GM21737 (cell line): ENCODE measurements at regions not wholly inside any gene's neighbourhood (a gene's known extent, or its start where the extent isn't known, plus 50 kb on each side); places are given as distances from the start of the nearest gene placed in this dataset.
"Not testable (repeated sequence)": the region's sequence is repeated elsewhere in the genome, so short reads cannot be mapped to it uniquely, and the experiment has no call there.

Source experiments
- ATAC-seq: cut with Tn5 transposase; IDR thresholded peaks from one replicate; pipeline ENCODE4 v1.9.1; 2021; ENCODE audit warnings: mild to moderate bottlenecking, moderate library complexity; ENCODE audit not compliant: unreplicated experiment

- ATAC-seq, result no peak
Observed at GRCh38 chr5:124000538-124000937, 488.6 kb downstream of the CSNK1G3 start.

DNA sequence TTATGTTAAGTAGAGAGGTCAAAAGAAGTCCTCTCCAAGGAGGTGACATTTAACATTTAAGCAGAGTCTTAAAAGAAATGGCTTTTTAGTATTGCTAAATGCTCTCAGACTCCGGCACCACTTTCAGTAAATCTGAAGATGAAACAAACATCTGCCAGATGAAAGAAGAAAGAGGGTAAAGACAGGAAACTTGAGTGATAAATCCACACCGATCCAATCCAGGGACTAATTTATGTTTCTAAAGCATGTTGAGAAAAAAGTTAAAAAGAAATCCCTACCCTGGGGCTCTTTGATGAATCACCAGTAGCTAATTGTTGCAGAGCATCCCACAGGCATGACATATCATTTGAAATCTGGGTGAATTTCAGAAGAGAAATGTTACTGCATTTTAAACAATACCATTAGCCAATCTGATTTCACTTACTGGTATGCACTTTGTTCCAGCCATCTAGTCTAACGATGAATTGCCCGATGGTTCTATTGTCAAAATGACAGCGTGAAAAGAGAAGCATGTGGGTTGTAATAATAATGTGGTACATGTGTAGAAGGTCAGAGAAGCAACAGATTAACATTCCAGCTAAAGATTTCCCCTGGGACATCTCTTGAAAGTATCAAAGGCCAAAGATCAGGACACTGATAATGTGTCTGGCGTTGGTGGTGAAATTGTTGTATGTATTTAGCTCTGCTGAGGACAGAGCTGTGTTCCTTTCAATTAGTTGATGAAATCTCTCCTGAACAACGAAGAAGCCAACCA is 485.7 kb downstream of the CSNK1G3 start:
- ATAC-seq, result no peak

DNA sequence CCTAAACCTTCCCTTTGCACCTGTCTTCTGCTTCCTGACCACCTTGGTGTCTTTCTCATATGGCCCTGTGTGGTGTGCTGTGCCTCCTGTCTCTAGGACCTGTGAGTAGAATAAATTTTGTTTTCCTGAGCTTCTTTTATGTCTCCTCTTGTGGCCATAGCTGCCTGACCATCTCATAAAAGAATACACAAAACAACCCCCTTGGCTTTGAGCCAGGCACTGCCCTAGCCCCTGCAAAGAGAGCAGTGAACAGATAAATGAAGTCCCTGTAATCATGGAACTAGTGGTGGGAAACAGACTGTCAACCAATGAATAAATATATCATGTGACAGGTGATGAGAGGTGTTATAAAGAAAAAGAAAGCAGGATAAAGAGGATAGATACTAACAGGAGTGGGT is 485.1 kb downstream of the CSNK1G3 start:
- no peak for ATAC-seq

- no peak for ATAC-seq
Observed at GRCh38 chr5:123992641-123993040, 480.7 kb downstream of the CSNK1G3 start.

GRCh38 chr5:123987956-123988355 is 476.0 kb downstream of the CSNK1G3 start:
- ATAC-seq, result no peak

- ATAC-seq, result no peak
Observed at GRCh38 chr5:123976379-123977033, 464.5 kb downstream of the CSNK1G3 start.

DNA sequence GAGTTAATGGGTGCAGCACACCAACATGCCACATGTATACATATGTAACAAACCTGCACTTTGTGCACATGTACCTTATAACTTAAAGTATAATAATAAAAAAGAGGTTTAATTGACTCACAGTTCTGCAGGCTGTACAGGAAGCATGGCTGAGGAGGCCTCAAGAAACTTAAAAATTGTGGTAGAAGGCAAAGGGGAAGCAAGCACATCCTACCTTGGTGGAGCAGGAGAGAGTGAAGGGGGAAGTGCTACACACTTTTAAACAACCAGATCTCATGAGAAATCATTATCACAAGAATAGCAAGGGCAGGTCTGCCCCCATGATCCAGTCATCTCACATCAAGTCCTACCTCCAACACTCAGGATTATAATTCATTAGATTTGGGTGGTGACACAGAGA is 463.5 kb downstream of the CSNK1G3 start:
- ATAC-seq, result not testable (repeated sequence)

DNA sequence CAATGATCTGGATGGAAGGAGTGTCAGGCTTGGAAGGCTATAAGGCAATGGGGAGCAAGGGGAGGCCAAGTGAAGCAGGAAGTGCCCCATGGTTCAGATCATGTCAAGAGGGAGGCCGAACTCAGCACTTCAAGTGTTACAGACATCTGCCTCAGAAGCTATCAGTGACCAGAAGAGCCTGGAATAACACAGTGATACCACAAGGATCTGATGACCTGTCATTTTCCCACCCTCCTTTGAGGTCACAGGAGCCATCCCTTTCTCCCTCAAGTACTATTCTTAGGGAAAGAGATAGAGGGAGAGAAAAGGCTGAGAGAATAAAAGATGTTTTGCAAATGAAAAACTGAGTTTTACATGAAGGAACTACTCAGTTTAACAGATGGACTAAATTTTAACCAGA is 454.8 kb downstream of the CSNK1G3 start:
- no peak for ATAC-seq

DNA sequence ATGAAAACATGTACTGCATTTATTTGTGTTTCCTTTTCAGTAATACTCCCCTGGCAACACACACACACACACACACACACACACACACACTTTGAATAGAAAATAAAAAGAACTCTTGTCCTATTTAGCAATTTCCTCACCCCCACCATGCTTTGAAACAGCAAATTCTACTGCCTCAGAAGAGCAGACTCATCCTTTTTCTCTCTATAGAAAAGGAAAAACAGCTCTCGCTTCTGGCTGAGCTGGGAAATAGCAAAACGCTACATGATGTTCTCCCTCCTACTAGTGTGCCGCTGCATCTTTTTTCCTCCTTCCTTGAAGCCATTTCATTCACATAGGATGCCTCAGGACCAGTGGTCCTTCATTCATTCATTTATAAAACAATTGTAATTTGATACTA is 453.6 kb downstream of the CSNK1G3 start:
- no peak for ATAC-seq

- ATAC-seq, result no peak
Observed at GRCh38 chr5:123964884-123965283, 452.9 kb downstream of the CSNK1G3 start.

GRCh38 chr5:123960526-123960925 is 448.5 kb downstream of the CSNK1G3 start:
- ATAC-seq, result no peak

- no peak for ATAC-seq
Observed at GRCh38 chr5:123951582-123951977, 439.6 kb downstream of the CSNK1G3 start.

DNA sequence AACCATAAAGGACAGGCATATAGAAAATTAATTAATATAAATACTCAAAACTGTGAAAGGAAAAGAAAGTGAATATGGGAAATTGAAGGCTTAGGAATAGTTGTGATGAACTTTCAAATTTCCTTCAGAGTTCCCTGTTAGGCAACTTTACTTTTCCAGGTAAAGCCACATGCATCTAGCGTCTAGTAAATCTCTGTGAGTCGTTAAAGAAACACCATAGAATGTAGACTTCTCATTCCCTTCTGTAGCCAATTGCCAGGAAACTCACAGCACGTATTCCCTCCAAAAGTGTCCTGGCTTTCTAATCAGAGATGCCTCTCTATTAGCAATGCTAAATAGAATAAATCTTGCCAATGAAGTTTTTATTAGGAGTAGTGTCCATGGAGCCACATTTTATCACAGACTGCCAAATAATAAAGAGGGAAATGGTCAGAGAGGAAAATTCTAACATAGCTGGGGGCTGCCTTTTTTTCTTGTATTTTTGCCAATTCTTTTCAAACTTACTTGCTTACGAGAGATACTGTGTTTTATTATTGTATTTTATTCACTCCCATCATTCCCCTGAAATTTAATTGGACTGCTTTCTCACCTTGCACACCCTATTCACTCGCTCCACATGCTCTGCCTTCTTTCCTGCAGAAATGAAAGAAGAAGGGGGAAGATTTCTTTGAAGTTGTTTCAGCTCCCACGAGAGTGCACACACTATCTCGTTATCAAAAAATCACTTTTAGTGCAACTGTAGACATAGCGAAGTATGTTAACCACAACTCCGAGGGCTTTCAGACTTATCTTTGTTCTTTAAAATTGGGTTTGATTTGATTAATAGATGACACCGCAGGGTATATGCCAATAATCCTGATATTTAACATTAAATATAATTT is 439.0 kb downstream of the CSNK1G3 start:
- no peak for ATAC-seq

DNA sequence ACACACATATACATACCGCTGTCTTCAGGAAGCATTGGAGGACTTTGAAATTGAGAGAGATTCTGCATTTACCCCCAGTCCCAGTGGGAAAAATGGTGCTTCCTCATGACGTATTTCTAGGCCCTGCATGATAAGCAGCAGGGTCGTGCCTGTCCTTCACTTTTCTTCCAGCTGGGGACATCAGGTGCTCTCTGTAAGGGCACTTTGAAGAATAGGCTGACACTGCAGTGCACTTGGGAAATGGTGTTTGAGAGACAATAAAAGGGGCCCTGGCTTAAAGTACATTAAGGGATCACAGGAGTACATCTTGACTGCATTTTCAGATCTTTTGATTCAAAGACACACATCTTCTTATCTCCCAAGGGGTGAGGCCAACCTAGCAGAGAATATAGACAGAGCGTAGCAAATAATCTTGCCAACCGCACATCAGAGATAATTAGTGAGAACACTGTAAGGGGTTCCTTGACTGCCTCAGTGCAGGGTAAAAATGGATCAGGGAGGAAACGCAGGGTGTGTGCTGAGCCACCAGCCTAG is 437.9 kb downstream of the CSNK1G3 start:
- no peak for ATAC-seq

DNA sequence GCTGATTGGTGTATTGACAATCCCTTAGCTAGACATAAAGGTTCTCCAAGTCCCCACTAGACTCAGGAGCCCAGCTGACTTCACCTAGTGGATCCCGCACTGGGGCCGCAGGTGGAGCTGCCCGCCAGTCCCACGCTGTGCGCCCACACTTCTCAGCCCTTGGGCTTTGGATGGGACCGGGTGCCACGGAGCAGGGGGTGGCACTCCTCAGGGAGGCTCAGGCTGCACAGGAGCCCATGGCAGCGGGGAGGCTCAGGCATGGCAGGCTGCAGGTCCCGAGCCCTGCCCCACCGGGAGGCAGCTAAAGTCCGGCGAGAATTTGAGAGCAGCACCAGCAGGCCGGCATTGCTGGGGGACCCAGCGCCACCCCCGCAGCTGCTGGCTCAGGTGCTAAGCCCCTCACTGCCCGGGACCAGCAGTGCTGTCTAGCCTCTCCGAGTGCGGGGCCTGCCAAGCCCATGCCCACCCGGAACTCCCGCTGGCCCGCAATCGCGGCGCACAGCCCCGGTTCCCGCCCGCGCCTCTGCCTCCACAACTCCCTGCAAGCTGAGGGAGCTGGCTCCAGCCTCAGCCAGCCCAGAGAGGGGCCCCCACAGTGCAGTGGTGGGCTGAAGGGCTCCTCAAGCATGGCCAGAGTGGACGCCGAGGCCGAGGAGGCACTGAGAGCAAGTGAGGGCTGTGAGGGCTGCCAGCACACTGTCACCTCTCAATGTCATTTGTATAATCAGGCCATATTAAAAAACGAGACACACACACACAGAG is 437.2 kb downstream of the CSNK1G3 start:
- ATAC-seq, result no peak

DNA sequence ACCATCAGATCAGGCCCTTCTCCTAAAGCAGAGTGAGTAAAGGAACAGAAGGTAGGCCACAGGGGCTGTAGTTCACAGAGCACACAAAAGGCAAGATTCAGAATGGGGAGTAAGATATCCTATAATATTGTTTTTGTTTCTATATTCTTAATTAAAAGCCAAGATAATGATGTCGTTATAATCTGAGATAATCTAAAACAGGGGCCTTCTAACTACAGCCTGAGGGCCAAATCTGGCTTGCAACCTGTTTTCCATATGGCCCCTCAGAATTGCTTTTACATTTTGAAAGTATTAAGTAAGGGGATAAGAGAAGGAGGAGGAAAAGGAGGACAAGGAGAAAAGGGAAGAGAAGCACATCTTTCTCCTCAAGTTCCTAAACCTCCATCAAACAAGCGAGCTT is 435.8 kb downstream of the CSNK1G3 start:
- ATAC-seq, result no peak

DNA sequence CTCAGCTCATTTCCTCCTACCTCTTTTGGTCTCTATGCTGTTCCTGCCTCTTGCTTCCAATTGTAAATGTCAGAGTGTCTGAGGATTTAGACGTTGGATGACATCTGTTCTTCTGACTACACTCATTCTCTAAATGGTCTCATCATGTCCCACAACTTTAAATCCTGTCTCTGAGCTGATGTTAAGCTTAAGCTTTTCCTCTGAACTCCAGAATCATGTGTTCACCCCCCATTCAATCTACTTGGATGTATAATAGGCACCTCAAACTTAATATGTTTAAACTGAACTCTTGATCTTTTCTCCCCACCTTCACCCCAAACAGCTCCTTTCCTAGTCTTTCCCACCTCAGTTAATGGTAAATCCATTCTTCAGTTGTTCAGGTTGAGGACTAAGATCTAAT is 433.6 kb downstream of the CSNK1G3 start:
- ATAC-seq, result no peak

- no peak for ATAC-seq
Observed at GRCh38 chr5:123943151-123943550, 431.2 kb downstream of the CSNK1G3 start.

- no peak for ATAC-seq
Observed at GRCh38 chr5:123940416-123940815, 428.4 kb downstream of the CSNK1G3 start.

DNA sequence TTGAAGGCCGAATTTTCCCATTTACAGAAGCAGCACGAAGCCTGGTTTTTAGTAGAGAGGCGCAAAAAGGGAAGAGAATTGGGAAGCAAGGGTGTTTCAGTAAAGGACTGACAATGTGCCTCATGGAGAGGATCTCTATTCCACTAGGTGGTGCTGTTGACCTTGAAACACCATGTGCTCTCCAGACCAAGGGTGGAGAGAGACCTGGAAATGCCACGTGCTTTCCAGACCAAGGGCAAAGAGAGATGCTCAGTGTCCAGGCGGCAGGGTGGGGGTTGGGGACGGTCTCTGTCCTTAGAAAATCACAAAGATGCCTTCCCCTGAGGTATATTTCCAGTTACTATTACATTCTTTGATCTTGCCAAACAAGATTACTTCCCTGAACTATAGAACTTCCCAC is 425.3 kb downstream of the CSNK1G3 start:
- no peak for ATAC-seq

DNA sequence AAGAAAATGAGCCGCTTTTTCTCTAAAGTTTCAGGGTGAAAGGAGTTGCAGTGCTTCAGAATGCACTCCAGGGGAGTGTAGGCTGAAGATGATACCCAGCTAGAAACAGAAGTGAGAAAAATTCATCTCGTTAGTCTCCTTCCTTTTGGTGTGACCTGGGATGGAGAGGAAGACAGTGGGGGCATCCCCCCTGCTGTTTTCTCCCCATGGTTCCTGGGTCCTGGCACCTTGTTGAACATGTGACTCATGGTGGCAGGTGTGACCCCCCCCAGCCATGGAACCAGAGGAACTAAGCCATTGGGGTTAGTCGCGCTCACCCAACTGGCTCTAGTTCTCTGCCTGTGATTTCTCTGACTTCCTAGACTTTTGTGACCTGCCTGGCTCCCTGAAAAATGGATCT is 424.6 kb downstream of the CSNK1G3 start:
- ATAC-seq, result no peak
